Adrenal gland (tissue), 5 donors: ENCODE measurements at regions not wholly inside any gene's neighbourhood (a gene's known extent, or its start where the extent isn't known, plus 50 kb on each side); places are given as distances from the start of the nearest gene placed in this dataset.

Experiments used
- CTCF ChIP-seq, 6 experiments: fragments of 450-650 bp in 4 of 6; fragments of 200-600 bp in 2 of 6; sonication (generic) in 1 of 6; IDR thresholded peaks; 1 replicate in 5 of 6; 2 replicates in 1 of 6; pipeline versions ENCODE4 v1.5.1 to v1.8.0; 2016 to 2021; ENCODE audit warnings: antibody characterized with exemption in 6 of 6, mild to moderate bottlenecking in 2 of 6, moderate library complexity in 1 of 6
- POLR2A ChIP-seq, 2 donors: fragments of 450-650 bp; IDR thresholded peaks; one replicate each; pipeline ENCODE4 v1.6.1; 2017; ENCODE audit warnings: antibody characterized with exemption in 2 of 2, mild to moderate bottlenecking in 2 of 2, moderate library complexity in 1 of 2
- donor health status: DM: no; HTN: no; CAD: no.

- TF ChIP-seq CTCF (IDR thresholded peaks at IDR 0.05) = no peak
- no peak for TF ChIP-seq POLR2A (IDR thresholded peaks at IDR 0.05)
These were observed 182.5 kb downstream of the KCNRG start for GRCh38 chr13:50197705-50198104.
